HCT116 (cell line): ENCODE measurements at regions not wholly inside any gene's neighbourhood (a gene's known extent, or its start where the extent isn't known, plus 50 kb on each side); places are given as distances from the start of the nearest gene placed in this dataset.

Experiments
- CTCF ChIP-seq, 3 experiments: fragments of 200-600 bp in 1 of 3; sonication (generic) in 1 of 3; IDR thresholded peaks in 2 of 3; conservative IDR thresholded peaks in 1 of 3; 2 replicates each; pipeline ENCODE4 v1.5.1; 2012 to 2017; ENCODE audit warnings: low read depth in 2 of 3, low read length in 2 of 3, antibody characterized with exemption in 1 of 3, borderline replicate concordance in 1 of 3, control low read depth in 1 of 3, mild to moderate bottlenecking in 1 of 3, mixed read lengths in 1 of 3, mixed run types in 1 of 3, moderate library complexity in 1 of 3; ENCODE audit not compliant: insufficient read depth in 1 of 3
- POLR2A ChIP-seq: IDR thresholded peaks from 2 replicates; pipeline ENCODE4 v1.7.0; 2011; ENCODE audit warnings: borderline replicate concordance; ENCODE audit not compliant: insufficient read depth, insufficient read length; ENCODE audit errors: extremely low read depth
- SIN3A ChIP-seq: IDR thresholded peaks from 2 replicates; pipeline ENCODE4 v1.6.1; 2012; ENCODE audit warnings: low read depth
- SRF ChIP-seq: IDR thresholded peaks from 2 replicates; pipeline ENCODE4 v1.6.1; 2012; ENCODE audit warnings: low read depth
- TCF7L2 ChIP-seq: IDR thresholded peaks from 2 replicates; pipeline ENCODE4 v1.7.0; 2011; ENCODE audit warnings: borderline replicate concordance, inconsistent platforms; ENCODE audit not compliant: insufficient read depth, insufficient read length; ENCODE audit errors: extremely low read depth

- TF ChIP-seq CTCF (IDR thresholded peaks at IDR 0.05 in 2 of 3, conservative IDR thresholded peaks at IDR 0.05 in 1 of 3; ENCODE audit: borderline replicate concordance in 1 of 3, insufficient read depth in 1 of 3, low read depth in 2 of 3, low read length in 2 of 3) (no peak), SIN3A (no peak), POLR2A (no peak), TCF7L2 (no peak), SRF (no peak)
Measured at GRCh38 chr7:95688931-95689495, 83.3 kb upstream of the DYNC1I1 start.
